GM19452 (cell line): ENCODE measurements at regions not wholly inside any gene's neighbourhood (a gene's known extent, or its start where the extent isn't known, plus 50 kb on each side); places are given as distances from the start of the nearest gene placed in this dataset.
A peak's percentile ranks its signal among the peaks of the same experiment; 100 is the strongest.
"Not testable (repeated sequence)": the region's sequence is repeated elsewhere in the genome, so short reads cannot be mapped to it uniquely, and the experiment has no call there.

Experiments
- ATAC-seq: cut with Tn5 transposase; IDR thresholded peaks from one replicate; pipeline ENCODE4 v1.9.1; 2021; ENCODE audit not compliant: unreplicated experiment

GRCh38 chr12:58412461-58413060, 471.2 kb downstream of the ATP23 start:
- ATAC-seq: no peak

DNA sequence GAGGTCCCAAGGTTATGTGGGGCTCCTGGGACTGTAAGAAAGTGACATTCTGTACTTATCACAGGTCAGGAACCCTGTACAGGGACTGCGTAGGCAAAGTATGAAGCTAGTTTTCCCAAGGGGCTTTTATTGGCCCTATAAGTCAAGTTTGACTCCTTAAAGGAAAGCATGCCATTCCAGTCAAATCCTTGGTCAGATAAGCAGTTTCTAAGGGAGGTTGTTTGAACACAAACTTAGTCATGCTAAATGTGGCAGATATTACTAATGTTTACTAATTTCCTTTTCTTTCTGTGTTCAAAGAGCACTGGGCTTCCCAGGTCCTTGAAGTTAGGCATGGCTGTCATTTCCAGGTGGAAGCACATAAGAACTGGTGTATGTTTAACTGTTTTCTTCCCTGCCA, 472.4 kb downstream of the ATP23 start:
- no peak for ATAC-seq

- no peak for ATAC-seq
These were observed 473.1 kb downstream of the ATP23 start for GRCh38 chr12:58414398-58414871.

GRCh38 chr12:58415716-58416115, 474.3 kb downstream of the ATP23 start:
- no peak for ATAC-seq

- ATAC-seq: no peak
These were observed 474.9 kb downstream of the ATP23 start for GRCh38 chr12:58416236-58416635.

GRCh38 chr12:58419196-58419760, 477.9 kb downstream of the ATP23 start:
- ATAC-seq: no peak

DNA sequence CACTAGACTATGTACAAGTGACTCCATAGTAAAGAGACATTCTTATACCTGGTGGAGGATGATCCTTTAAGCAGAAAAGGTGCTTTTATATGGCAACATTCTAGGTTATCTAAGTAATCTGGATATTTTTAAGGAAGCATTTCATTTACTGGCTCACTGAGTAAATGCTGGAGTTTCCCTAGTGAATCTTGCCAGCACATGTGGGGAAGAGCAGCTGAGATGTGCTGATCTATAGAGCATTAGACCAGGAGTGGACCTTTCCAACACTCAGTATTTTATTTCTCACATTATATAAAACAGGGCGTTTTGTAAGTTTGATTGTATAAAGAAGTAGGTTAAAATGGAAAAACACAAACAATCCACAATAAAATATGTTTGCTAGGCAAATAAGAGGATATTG, 478.5 kb downstream of the ATP23 start:
- ATAC-seq: no peak

DNA sequence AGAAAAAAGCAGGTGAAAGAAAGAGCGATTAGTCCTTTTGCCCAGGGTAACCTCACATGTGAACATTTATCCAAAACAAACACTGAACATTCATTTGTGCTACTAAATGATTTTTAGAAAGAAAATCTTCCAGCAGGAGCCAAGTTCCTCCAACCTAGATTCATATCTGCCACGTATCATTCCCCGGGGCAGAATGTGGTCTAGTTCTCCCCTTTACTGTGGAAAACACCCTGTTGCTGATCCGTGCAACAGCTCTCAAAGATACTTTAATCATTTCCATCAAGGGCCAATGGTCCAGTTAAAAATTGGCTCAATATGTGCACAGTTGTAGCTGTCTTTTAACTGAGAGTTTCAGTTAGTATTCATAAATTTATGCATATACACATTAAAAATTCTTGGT, 479.1 kb downstream of the ATP23 start:
- no peak for ATAC-seq

GRCh38 chr12:58421990-58422389, 480.6 kb downstream of the ATP23 start:
- no peak for ATAC-seq

DNA sequence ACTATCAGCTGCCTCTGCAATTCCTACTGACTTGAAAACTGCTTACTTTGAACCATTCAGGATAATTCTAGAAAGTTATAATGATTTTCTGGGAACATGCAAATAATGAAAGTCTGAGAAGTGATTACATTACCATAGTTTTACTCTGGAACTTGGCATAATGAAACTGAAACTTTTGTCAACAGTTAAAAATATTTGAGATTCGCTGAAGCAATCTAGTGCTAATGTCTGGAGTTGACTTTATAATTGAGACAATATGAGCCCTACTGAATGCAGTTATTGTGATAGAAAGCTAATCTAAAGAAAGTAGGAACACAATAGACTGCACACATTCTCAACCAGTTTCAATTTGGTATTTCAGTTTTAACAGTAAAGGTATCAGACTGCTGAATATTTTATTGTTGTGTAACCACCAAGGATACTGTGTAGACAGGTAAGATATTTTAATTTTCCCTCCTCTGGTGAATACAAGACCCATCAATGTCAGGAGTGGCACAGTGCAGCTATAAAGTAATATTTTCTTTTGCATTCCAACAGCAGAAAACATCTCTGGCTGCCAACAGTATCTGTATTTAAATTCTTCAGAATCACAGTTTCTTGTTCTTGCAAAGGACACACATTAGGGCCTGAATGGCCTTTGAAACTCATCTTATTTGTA, 483.5 kb downstream of the ATP23 start:
- ATAC-seq: peak; percentile 28

- peak; percentile 81 for ATAC-seq
These were observed 484.4 kb downstream of the ATP23 start for GRCh38 chr12:58425481-58426392.

DNA sequence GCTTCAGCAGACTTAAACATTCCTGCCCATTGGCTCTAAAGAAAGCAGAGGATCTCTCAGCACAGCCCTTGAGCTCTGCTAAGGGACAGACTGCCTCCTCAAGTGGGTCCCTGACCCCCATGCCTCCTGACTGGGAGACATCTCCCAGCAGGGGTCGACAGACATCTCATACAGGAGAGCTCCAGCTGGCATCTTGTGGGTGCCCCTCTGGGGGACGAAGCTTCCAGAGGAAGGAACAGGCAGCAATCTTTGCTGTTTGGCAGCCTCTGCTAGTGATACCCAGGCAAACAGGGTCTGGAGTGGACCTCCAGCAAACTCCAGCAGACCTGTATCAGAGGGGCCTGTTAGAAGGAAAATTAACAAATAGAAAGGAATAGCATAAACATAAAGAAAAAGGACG, 485.1 kb downstream of the ATP23 start:
- not testable (repeated sequence) for ATAC-seq

DNA sequence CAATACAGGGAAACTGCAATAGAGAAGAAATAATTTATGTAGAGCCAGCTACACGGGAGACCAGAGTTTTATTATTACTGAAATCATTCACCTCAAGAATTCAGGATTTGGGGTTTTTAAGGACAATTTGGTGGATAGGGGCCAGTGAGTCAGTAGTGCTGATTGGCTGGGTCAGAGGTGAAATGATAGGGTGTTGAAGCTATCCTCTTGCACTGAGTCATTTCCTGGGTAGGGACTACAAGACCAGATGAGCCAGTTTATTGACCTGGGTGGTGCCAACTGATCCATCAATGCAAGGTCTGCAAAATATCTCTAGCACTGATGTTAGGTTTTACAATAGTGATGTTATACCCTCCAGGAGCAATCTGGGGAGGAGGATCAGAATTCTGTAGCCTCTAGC, 486.3 kb downstream of the LRIG3 start:
- no peak for ATAC-seq

- no peak for ATAC-seq
These were observed 485.6 kb downstream of the LRIG3 start for GRCh38 chr12:58434726-58435125.

DNA sequence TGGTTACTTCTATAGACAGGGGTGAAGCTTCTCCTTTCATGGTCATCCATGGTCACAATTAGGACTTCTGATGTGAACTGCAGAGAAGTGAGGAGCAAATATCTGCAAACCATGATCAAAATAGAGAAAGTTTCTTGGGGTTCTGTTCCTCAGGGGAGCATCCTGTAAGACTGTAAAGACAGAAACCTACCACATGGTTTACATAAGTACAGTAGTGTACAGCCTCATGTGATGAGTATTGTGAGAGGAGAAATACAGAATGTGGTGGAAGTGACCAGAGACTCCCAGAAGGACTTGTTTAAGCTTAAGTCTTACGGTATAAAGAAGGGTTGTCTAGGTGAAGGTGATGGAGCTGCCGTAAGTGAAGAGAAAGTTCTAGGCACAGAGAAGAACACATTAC, 484.7 kb downstream of the LRIG3 start:
- no peak for ATAC-seq

DNA sequence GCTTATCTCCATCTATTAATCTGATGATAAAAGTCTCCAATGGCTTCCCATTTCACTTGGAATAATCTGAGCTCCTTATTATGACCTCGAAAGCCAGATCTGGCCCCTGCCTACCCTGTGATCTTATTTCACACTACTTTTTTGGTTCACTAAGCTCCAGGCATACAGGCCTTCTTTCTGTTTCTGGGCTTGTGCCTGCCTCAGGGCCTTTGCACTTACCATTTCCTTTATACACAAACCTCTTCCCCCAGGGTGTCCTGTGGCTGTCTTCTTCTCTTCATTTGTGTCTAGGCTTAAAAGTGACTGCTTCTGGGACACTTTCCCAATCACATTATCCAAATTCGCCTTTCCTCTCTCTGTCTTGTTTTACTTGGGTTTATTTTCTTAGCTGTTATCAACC, 478.8 kb downstream of the LRIG3 start:
- no peak for ATAC-seq

DNA sequence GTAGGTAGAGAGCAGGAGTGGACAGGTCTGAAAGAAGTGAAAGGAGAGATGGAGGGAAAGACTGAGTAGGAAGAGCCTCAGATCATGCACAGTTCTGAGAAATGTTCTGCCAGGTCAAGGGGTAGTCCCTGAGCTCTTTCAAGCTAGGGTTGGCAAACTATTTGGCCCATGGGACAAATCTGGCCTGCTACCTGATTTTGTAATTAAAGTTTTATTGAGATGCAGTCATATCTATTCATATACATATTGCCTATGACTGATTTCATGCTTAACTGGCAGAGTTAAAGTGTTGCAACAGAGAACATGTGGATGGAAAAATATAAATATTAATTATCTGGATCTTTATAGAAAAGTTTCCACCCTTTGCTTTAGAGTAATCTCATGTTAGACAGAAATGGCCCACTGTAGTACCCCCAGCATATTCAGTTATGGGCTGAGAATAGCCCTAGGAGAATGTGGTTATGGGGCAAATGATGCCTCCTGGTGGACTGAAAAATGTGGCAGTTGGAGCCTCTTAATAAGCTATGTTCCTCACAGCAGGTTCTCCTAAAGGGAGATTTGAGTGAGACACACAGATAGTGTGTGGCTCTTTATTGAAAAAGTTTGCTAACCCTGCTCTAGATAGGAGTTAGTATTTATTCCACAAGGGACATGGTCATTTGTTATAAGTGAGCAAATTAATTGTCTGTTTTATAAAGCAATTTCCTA, 476.9 kb downstream of the LRIG3 start:
- no peak for ATAC-seq

GRCh38 chr12:58443981-58444371, 476.3 kb downstream of the LRIG3 start:
- no peak for ATAC-seq

- ATAC-seq: no peak
These were observed 469.3 kb downstream of the LRIG3 start for GRCh38 chr12:58450868-58451482.

GRCh38 chr12:58452546-58452945, 467.8 kb downstream of the LRIG3 start:
- ATAC-seq: no peak
